HUES64 (cell line): ENCODE measurements at regions not wholly inside any gene's neighbourhood (a gene's known extent, or its start where the extent isn't known, plus 50 kb on each side); places are given as distances from the start of the nearest gene placed in this dataset.

Experiments
- H3K27ac ChIP-seq: 2 replicates; pipeline ENCODE4 v1.7.0; 2013; ENCODE audit warnings: low read depth, low read length, inconsistent platforms
- H3K27me3 ChIP-seq: 2 replicates; pipeline ENCODE4 v1.6.1; 2013; ENCODE audit warnings: mild to moderate bottlenecking, low read length; ENCODE audit not compliant: insufficient read depth
- H3K36me3 ChIP-seq: 2 replicates; pipeline ENCODE4 v1.6.1; 2013; ENCODE audit warnings: mild to moderate bottlenecking, low read length; ENCODE audit not compliant: insufficient read depth
- H3K4me1 ChIP-seq: 2 replicates; pipeline ENCODE4 v1.6.1; 2013; ENCODE audit warnings: mild to moderate bottlenecking, low read length, moderate library complexity; ENCODE audit not compliant: insufficient read depth
- H3K4me3 ChIP-seq: 2 replicates; pipeline ENCODE4 v1.5.1; 2013; ENCODE audit warnings: mild to moderate bottlenecking, low read length, moderate library complexity
- H3K9ac ChIP-seq: 2 replicates; pipeline ENCODE4 v1.6.1; 2013; ENCODE audit warnings: mild to moderate bottlenecking, low read depth, low read length
- H3K9me3 ChIP-seq: 2 replicates; pipeline ENCODE4 v1.6.1; 2013; ENCODE audit warnings: low read depth, low read length; ENCODE audit not compliant: insufficient read depth
- WGBS: fragments of 150-250, 120-280 bp; methylation state at CpG from one replicate; pipeline ENCODE4 v1.1.7; 2013; ENCODE audit warnings: missing lambda C conversion rate; 5-methylcytosine and 5-hydroxymethylcytosine counted together

DNA sequence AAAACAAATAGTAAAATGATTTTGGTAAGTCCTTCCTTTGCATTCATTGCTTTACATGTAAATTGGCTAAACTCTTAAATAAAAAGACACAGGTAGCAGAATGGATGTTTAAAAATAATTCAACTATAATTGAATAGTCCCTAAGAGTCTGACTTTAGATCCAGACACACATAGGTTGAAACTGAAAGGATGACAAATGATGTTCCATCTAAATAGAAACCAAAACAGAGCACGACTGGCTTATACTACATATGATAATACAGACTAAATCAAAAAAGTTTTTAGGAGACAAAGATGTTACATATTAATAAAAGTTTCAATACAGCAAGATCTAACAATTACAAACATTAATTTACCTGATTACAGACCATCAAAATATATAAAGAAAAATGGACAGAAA is 2055.1 kb upstream of the WWC1 start:
- Histone ChIP-seq H3K4me3 (no peak overlapping the region), H3K9me3 (peaks cover 10% of the 10 kb centered on the region; the same call in 1 of the 2 replicates), H3K27ac (no peak overlapping the region), H3K4me1 (no peaks in the 10 kb centered on the region), H3K27me3 (no peaks in the 10 kb centered on the region), H3K9ac (no peak overlapping the region), H3K36me3 (no peaks in the 10 kb centered on the region)
- whole genome bisulfite sequencing = no CpG with 5 or more reads among the region's 1 CpG

DNA sequence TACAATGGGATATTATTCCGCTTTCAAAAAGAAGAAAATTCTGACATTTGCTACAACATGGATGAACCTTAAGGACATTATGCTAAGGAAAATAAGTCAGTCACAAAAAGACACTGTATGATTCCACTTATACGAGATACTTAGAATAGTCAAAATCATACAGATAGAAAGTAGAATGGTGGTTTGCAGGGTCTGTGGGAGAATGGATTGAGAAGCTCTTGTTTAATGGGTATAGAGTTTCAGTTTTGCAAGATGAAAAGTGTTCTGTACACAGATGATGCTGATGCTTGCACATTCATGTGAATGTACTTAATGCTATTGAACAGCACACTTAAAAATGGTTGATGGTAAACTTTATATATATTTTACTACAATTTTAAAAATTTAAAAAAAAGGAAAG is 2050.7 kb upstream of the WWC1 start:
- 100% methylated on average over 2 of the region's 2 CpGs for WGBS
- no peaks in the 10 kb centered on the region for H3K4me1 ChIP-seq
- no peak overlapping the region for H3K9ac ChIP-seq
- no peaks in the 10 kb centered on the region for H3K36me3 ChIP-seq
- no peak overlapping the region for H3K27ac ChIP-seq
- H3K27me3 ChIP-seq = no peaks in the 10 kb centered on the region
- 0 out of 2 replicates have a peak, but pooled peaks cover 5% of the 10 kb centered on the region for H3K9me3 ChIP-seq
- no peak overlapping the region for H3K4me3 ChIP-seq

DNA sequence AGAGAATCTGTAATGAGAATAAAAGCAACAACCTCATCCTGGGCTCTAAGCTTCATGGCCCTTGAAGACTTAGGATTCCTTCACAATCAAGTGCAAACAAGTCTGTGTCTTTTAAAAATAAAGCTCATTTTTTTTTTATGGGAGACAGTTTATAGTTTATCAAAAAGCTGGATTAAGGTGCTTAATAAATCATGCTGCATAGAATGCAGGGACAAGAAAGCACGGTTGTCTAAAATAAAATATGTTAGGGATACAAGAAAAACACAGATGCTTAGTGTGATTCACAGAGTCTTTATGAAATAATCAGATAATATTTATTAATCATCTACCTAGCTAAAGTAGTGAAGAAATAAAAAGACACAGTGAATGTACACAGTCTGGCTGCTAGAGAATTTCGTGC is 2045.9 kb upstream of the WWC1 start:
- Histone ChIP-seq H3K4me3 (no peak overlapping the region), H3K9me3 (no peaks in the 10 kb centered on the region), H3K4me1 (no peaks in the 10 kb centered on the region), H3K27me3 (no peaks in the 10 kb centered on the region), H3K27ac (no peak overlapping the region), H3K36me3 (no peaks in the 10 kb centered on the region), H3K9ac (no peak overlapping the region)
- 94% methylated on average over 1 of the region's 2 CpGs for WGBS

DNA sequence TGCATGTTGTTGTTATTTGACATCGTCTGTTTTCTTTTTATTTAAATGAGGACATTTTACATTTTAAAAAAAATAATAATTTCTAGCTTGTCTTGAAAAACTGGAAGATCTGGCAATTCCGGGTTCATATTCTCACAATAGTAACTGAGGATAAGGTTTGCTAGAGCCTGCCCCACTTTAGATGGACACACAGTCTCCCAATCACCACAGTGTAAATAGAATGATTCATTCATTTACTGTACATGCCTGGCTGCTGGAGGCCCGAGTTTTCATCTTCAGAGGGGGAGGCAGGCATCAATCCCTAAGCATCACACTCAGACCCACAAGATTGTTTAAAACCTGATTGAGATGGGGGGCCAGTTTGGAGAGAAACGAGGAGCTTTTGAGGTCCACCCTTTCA is 2039.7 kb upstream of the WWC1 start:
- H3K27me3 ChIP-seq = no peaks in the 10 kb centered on the region
- H3K4me3 ChIP-seq = no peak overlapping the region
- H3K9me3 ChIP-seq = no peaks in the 10 kb centered on the region
- 95% methylated on average over 2 of the region's 4 CpGs for WGBS
- no peak overlapping the region for H3K27ac ChIP-seq
- no peaks in the 10 kb centered on the region for H3K4me1 ChIP-seq
- H3K9ac ChIP-seq = no peak overlapping the region
- H3K36me3 ChIP-seq = no peaks in the 10 kb centered on the region

DNA sequence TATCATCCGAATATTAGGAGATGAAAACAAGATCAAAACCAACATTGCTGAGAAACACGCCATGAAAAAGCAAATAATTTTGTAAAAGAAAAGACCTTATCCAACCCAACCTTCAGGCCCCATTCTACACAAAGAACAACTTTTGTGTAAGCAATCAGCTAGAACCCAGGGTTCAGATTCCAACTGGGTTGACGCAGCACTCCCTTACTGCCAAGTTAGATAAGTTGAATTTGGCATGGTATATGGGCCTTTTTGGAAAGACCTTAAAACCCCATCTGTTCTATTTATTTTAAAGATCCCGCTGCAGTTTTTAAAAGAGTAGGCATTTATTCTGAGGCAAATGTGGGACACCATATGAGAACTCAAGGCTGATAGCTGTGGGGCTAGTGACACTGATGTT is 2033.8 kb upstream of the WWC1 start:
- Histone ChIP-seq H3K4me1 (no peaks in the 10 kb centered on the region), H3K36me3 (no peaks in the 10 kb centered on the region), H3K9ac (no peak overlapping the region), H3K4me3 (no peak overlapping the region), H3K27me3 (no peaks in the 10 kb centered on the region), H3K27ac (no peak overlapping the region), H3K9me3 (no peaks in the 10 kb centered on the region)
- 100% methylated on average over 4 of the region's 4 CpGs for WGBS

DNA sequence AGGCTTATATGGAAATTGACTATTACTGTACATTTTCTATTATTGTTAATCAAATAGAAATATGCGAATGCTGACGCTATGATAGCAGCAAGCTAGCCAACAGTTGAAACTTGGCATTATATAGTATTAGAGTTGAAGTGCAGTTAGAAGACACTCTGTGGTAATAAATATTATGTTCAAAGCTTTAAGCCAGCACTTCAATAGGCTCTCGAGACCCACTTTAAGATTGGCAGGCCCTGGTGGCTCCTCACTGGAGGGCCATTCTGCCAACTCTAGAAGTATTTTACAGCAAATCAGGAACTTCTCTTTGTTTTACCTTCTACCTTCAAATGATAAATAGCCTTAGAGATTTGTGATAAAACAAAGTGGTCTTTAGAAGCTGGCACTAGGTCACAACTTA is 2029.0 kb upstream of the WWC1 start:
- Histone ChIP-seq H3K9ac (no peak overlapping the region), H3K4me3 (no peak overlapping the region), H3K27ac (no peak overlapping the region), H3K27me3 (no peaks in the 10 kb centered on the region), H3K36me3 (no peaks in the 10 kb centered on the region), H3K9me3 (no peaks in the 10 kb centered on the region), H3K4me1 (no peaks in the 10 kb centered on the region)
- 98% methylated on average over 3 of the region's 3 CpGs for WGBS

DNA sequence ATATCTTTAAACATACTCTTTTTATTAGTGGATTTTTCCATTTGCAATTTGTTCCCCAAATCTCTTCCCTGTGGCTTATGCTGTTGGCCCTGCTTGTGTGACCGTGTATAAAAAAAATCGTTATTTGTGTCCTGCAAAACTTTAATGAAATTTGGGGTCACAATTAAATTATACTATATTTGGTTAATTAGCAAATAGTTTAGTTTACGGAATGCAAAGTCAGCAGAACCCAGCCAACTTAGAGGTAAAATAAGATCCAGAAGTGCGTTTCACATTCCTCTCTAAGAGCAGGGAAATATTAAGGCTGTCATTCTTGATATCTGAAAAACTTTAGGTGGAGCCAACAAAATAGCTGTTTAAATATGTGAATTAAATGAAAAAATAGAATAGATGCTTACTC is 2023.5 kb upstream of the WWC1 start:
- Histone ChIP-seq H3K27me3 (no peaks in the 10 kb centered on the region), H3K27ac (no peak overlapping the region), H3K4me3 (no peak overlapping the region), H3K9ac (no peak overlapping the region), H3K9me3 (no peaks in the 10 kb centered on the region), H3K4me1 (peaks cover 8% of the 10 kb centered on the region; the same call in 1 of the 2 replicates), H3K36me3 (no peaks in the 10 kb centered on the region)
- 100% methylated on average over 2 of the region's 4 CpGs for WGBS

DNA sequence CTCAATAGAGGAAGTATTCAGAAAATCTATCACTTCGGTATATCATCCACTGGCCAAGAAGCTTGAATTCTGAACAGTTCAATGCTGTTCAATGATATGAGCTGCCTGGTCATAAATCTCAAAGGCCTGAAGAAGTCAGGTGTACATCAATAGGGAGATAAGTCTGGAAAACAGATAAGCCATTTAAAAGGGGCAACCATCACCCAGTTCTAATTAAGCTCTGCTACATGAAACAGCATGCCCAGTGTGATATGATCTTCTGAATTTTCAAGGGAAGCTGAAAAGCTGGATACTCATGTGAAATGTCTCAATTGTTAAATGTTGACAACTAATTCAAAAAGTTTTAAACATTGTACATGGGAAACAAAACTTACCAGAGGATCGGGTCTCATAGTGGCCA is 2020.7 kb upstream of the WWC1 start:
- H3K36me3 ChIP-seq = no peaks in the 10 kb centered on the region

DNA sequence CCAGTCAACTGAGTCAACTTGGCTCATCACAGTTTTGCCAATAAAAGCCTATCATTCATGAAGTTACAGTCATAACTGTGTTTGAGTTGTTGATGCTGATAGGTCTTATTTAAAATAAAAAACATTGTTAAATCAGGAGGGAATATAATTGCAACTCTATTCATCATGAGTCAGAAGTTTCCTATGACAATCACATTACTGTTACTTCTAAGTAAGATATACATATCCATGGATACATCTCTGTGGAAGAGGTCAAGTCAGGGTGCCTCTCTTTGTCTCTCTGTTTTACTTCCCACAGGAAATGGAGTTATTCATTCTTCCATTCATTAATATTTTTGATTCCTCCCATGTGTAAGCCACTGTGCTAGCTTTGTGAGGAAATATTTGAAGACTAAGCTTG is 2015.4 kb upstream of the WWC1 start:
- Histone ChIP-seq H3K4me3 (no peak overlapping the region), H3K36me3 (no peaks in the 10 kb centered on the region), H3K27me3 (no peaks in the 10 kb centered on the region), H3K4me1 (peaks cover 8% of the 10 kb centered on the region; the same call in 1 of the 2 replicates), H3K9me3 (no peaks in the 10 kb centered on the region), H3K9ac (no peak overlapping the region), H3K27ac (no peak overlapping the region)

More for the DNA sequence above, 2020.7 kb upstream of the WWC1 start:
- no peak overlapping the region for H3K4me3 ChIP-seq
- no peak overlapping the region for H3K27ac ChIP-seq
- no peaks in the 10 kb centered on the region for H3K27me3 ChIP-seq
- H3K9ac ChIP-seq = no peak overlapping the region
- 98% methylated on average over 2 of the region's 2 CpGs for WGBS
- H3K9me3 ChIP-seq = no peaks in the 10 kb centered on the region
- peaks cover 8% of the 10 kb centered on the region; the same call in 1 of the 2 replicates for H3K4me1 ChIP-seq

DNA sequence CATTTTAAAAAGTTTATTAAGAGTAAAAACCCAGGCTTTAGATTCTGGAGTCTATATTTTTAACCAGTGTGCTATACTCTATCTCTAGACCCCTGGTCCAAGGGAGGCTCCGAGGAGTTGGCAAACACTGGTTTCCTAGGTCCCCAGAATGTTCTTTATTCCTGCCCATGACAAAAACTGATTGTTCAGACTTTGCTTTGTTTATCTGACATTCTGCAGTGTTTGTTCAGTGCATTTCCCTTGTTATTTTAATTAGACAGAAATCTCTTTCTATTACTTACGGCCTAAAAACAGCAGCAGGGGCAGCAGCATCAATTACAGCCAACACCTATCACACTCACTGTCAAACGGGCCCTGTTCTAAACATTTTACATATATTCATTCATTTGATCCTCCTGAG is 2011.6 kb upstream of the WWC1 start:
- Histone ChIP-seq H3K36me3 (no peaks in the 10 kb centered on the region), H3K4me3 (no peak overlapping the region), H3K9me3 (no peaks in the 10 kb centered on the region), H3K27ac (no peak overlapping the region), H3K27me3 (no peaks in the 10 kb centered on the region), H3K9ac (no peak overlapping the region), H3K4me1 (no peaks in the 10 kb centered on the region)
- 83% methylated on average over 3 of the region's 3 CpGs for WGBS

DNA sequence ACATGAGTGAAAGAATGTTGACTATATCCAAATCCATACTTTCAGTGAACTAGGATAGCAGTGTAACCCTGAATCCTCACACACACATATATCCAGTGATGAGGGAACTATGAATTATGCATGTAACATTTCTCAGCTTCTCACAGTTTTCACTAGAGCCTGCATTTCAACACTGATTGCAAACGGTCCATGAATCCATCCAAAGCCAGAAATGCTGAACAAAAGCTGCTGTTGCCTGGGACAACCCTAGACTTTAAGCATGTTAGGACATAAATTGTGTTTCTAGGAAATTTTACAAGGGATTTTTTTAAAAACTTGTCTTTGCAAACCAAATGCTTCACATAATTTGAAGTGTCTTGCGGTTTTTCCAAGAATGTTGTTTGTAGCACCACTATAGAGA is 2010.0 kb upstream of the WWC1 start:
- Histone ChIP-seq H3K9ac (no peak overlapping the region), H3K27me3 (no peaks in the 10 kb centered on the region), H3K36me3 (no peaks in the 10 kb centered on the region), H3K27ac (no peak overlapping the region), H3K4me3 (no peak overlapping the region), H3K9me3 (no peaks in the 10 kb centered on the region), H3K4me1 (peaks cover 4% of the 10 kb centered on the region; the same call in 1 of the 2 replicates)
- WGBS = 94% methylated on average over 2 of the region's 2 CpGs

DNA sequence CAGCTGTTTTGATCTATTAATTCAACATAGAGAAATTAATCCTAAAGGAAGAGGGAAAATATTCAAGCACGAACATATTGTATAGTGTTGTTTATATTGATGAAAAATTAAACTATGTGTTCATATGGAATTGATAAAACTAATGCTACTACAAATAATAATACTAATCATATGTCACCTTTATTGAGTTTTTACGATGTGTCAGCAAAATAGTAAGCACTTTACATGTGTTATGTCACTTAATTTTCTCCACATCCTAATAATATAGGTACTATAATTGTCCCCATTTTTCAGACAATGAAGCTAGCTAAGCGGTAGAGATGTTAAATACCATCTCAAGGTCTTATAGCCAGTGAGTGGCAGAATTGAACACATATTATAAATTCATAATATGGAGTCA is 2008.5 kb upstream of the WWC1 start:
- no CpG with 5 or more reads among the region's 3 CpGs for WGBS
- H3K9me3 ChIP-seq = no peaks in the 10 kb centered on the region
- no peak overlapping the region for H3K9ac ChIP-seq
- H3K36me3 ChIP-seq = no peaks in the 10 kb centered on the region
- H3K27ac ChIP-seq = no peak overlapping the region
- H3K4me1 ChIP-seq = peaks cover 4% of the 10 kb centered on the region; the same call in 1 of the 2 replicates
- H3K27me3 ChIP-seq = no peaks in the 10 kb centered on the region
- no peak overlapping the region for H3K4me3 ChIP-seq
